Panc1 (cell line): ENCODE measurements at regions not wholly inside any gene's neighbourhood (a gene's known extent, or its start where the extent isn't known, plus 50 kb on each side); places are given as distances from the start of the nearest gene placed in this dataset.

Experiments used
- ATAC-seq: fragments of 200-7000 bp; cut with Tn5 transposase; 2 replicates; pipeline ENCODE4 v1.9.1; 2020; ENCODE audit warnings: mild to moderate bottlenecking, moderate library complexity
- BruUV-seq: library from RNA; stranded (reverse); fragments of 400-500 nt; replicated peaks from 2 replicates; lab custom pipeline; 2021; lab: Mats Ljungman, UMichigan
- CTCF ChIA-PET: fragments of 300-600 bp; sonication (Branson Sonifier 250); formaldehyde crosslinking; loops from one replicate; lab custom pipeline; 2022; ENCODE audit warnings: antibody characterized with exemption; lab: Charles Lee
- POLR2A ChIA-PET: fragments of 300-600 bp; sonication (Branson Sonifier 250); formaldehyde crosslinking; loops from one replicate; lab custom pipeline; 2022; ENCODE audit warnings: antibody characterized with exemption; lab: Charles Lee
- DNase-seq: peaks from one replicate; pipeline ENCODE4 v3.0.0-alpha.2; 2010; ENCODE audit warnings: low read depth, low spot score
- H3K27ac ChIP-seq: 2 replicates; pipeline ENCODE4 v1.5.1; 2011; ENCODE audit warnings: mild to moderate bottlenecking, low read length, inconsistent platforms
- H3K27me3 ChIP-seq: fragments of 200-500 bp; sonication (Bioruptor generic); 2 replicates; pipeline ENCODE4 v1.6.0; 2014; ENCODE audit warnings: low read length, inconsistent platforms; ENCODE audit not compliant: control insufficient read depth, insufficient read depth
- H3K36me3 ChIP-seq: fragments of 200-500 bp; sonication (Bioruptor generic); 2 replicates; pipeline ENCODE4 v1.5.1; 2014; ENCODE audit warnings: inconsistent platforms, mild to moderate bottlenecking, low read length, moderate library complexity; ENCODE audit not compliant: control insufficient read depth, insufficient read depth
- H3K4me1 ChIP-seq: 2 replicates; pipeline ENCODE4 v1.5.1; 2011; ENCODE audit warnings: inconsistent platforms, mild to moderate bottlenecking, low read length, moderate library complexity; ENCODE audit not compliant: control insufficient read depth, insufficient read depth
- H3K4me3 ChIP-seq, 2 experiments: 2 replicates each; pipeline ENCODE4 v1.5.1; 2011 to 2012; ENCODE audit warnings: low read depth in 2 of 2, low read length in 2 of 2, mild to moderate bottlenecking in 2 of 2, inconsistent platforms in 1 of 2, moderate library complexity in 1 of 2
- H3K9me3 ChIP-seq: fragments of 200-500 bp; sonication (Bioruptor generic); 2 replicates; pipeline ENCODE4 v1.5.1; 2014; ENCODE audit warnings: low read depth, mild to moderate bottlenecking, inconsistent platforms, low read length, moderate library complexity; ENCODE audit not compliant: control insufficient read depth, insufficient read depth
- CTCF ChIP-seq: fragments of 450-650 bp; IDR thresholded peaks from 2 replicates; pipeline ENCODE4 v1.5.1; 2017; ENCODE audit warnings: mild to moderate bottlenecking
- POLR2AphosphoS5 ChIP-seq: IDR thresholded peaks from 2 replicates; pipeline ENCODE4 v1.6.1; 2012; ENCODE audit warnings: mild to moderate bottlenecking, low read depth, low read length, moderate library complexity
- SIN3A ChIP-seq: IDR thresholded peaks from 2 replicates; pipeline ENCODE4 v1.6.1; 2012; ENCODE audit warnings: low read depth, mild to moderate bottlenecking, low read length, moderate library complexity, borderline replicate concordance; ENCODE audit not compliant: insufficient read depth
- TCF7L2 ChIP-seq: IDR thresholded peaks from 2 replicates; pipeline ENCODE4 v1.6.1; 2011; ENCODE audit warnings: mild to moderate bottlenecking, low read depth, low read length, inconsistent platforms
- in situ Hi-C: cut with HindIII; loops from 2 replicates; pipeline ENCODE4 v1.10.0; 2016; ENCODE audit warnings: low sequenced_read_pairs, low pct_unique_long_range_greater_than_20kb
- intact Hi-C: fragments of 100-400 bp; cut with micrococcal nuclease; formaldehyde crosslinking; loops from one replicate; pipeline ENCODE4 v1.10.0; 2022; ENCODE audit not compliant: unreplicated experiment
- TF ChIP-seq, protein P1 (sequence below), 2 experiments: IDR thresholded peaks; 2 replicates each; pipeline ENCODE4 v1.6.1; 2011 to 2012; ENCODE audit warnings: low read depth in 2 of 2, control low read depth in 1 of 2, low read length in 1 of 2, mild to moderate bottlenecking in 1 of 2, moderate library complexity in 1 of 2; ENCODE audit not compliant: insufficient read depth in 1 of 2

GRCh38 chr2:7407906-7408680, 490.9 kb downstream of the RNF144A start:
- no peak for TF ChIP-seq SIN3A
- TF ChIP-seq, protein P1, sequence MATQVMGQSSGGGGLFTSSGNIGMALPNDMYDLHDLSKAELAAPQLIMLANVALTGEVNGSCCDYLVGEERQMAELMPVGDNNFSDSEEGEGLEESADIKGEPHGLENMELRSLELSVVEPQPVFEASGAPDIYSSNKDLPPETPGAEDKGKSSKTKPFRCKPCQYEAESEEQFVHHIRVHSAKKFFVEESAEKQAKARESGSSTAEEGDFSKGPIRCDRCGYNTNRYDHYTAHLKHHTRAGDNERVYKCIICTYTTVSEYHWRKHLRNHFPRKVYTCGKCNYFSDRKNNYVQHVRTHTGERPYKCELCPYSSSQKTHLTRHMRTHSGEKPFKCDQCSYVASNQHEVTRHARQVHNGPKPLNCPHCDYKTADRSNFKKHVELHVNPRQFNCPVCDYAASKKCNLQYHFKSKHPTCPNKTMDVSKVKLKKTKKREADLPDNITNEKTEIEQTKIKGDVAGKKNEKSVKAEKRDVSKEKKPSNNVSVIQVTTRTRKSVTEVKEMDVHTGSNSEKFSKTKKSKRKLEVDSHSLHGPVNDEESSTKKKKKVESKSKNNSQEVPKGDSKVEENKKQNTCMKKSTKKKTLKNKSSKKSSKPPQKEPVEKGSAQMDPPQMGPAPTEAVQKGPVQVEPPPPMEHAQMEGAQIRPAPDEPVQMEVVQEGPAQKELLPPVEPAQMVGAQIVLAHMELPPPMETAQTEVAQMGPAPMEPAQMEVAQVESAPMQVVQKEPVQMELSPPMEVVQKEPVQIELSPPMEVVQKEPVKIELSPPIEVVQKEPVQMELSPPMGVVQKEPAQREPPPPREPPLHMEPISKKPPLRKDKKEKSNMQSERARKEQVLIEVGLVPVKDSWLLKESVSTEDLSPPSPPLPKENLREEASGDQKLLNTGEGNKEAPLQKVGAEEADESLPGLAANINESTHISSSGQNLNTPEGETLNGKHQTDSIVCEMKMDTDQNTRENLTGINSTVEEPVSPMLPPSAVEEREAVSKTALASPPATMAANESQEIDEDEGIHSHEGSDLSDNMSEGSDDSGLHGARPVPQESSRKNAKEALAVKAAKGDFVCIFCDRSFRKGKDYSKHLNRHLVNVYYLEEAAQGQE (IDR thresholded peaks at IDR 0.05; ENCODE audit: insufficient read depth in 1 of 2, low read depth in 2 of 2, low read length in 1 of 2): no peak
- no peak for TF ChIP-seq POLR2AphosphoS5
- no peak for TF ChIP-seq CTCF
- no peak for TF ChIP-seq TCF7L2
- POLR2A ChIA-PET: no interaction called here
- in situ Hi-C loops: no loop called here
- intact Hi-C loops: no loop called here
- Histone ChIP-seq H3K27me3 (no peaks in the 10 kb centered on the region), H3K36me3 (no peaks in the 10 kb centered on the region), H3K9me3 (no peaks in the 10 kb centered on the region), H3K4me1 (no peaks in the 10 kb centered on the region), H3K27ac (no peak overlapping the region), H3K4me3 (no peak overlapping the region)
- no TSS peak for BruUV-seq
- no peak for DNase-seq
- no peak for ATAC-seq
- CTCF ChIA-PET: no interaction called here

- intact Hi-C loops (no loop called here), in situ Hi-C loops (no loop called here)
- no peak for DNase-seq
- no peak overlapping the region for H3K27ac ChIP-seq
- H3K4me3 ChIP-seq: no peak overlapping the region
- POLR2A ChIA-PET: no interaction called here
- no TSS peak for BruUV-seq
- H3K4me1 ChIP-seq: no peaks in the 10 kb centered on the region
- TF ChIP-seq CTCF: no peak
- TF ChIP-seq, protein P1 (IDR thresholded peaks at IDR 0.05; ENCODE audit: insufficient read depth in 1 of 2, low read depth in 2 of 2, low read length in 1 of 2): no peak
- no peaks in the 10 kb centered on the region for H3K36me3 ChIP-seq
- no peaks in the 10 kb centered on the region for H3K9me3 ChIP-seq
- ATAC-seq: no peak
- H3K27me3 ChIP-seq: no peaks in the 10 kb centered on the region
- CTCF ChIA-PET: no interaction called here
Measured at GRCh38 chr2:7411691-7412090, 494.5 kb downstream of the RNF144A start.
